ENCODE measurements at regions not wholly inside any gene's neighbourhood (a gene's known extent, or its start where the extent isn't known, plus 50 kb on each side); places are given as distances from the start of the nearest gene placed in this dataset.
"Not testable (repeated sequence)": the region's sequence is repeated elsewhere in the genome, so short reads cannot be mapped to it uniquely, and the experiment has no call there.

- no peak for DNase-seq
Measured at GRCh38 chr10:53521046-53521445, 748.5 kb upstream of the MBL2 start.

GRCh38 chr10:53508197-53508596, 735.6 kb upstream of the MBL2 start:
- no peak for DNase-seq

DNA sequence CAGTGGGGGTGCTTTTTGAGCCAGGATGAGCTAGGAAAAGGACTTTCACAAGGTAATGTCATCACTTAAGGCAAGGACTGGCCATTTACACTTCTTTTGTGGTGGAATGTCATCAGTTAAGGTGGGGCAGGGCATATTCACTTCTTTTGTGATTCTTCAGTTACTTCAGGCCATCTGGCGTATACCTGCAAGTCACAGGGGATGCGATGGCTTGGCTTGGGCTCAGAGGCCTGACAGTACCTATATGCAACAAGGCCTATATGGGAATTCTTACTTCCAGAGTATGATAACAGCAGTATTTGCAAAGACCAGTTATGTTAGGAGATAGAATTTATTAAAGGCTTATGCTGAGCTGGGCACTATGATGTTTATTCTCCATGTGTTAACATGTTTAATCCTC, 731.9 kb upstream of the MBL2 start:
- DNase-seq: not testable (repeated sequence)

GRCh38 chr10:53491774-53492173, 719.2 kb upstream of the MBL2 start:
- peak; percentile 2 for DNase-seq

DNA sequence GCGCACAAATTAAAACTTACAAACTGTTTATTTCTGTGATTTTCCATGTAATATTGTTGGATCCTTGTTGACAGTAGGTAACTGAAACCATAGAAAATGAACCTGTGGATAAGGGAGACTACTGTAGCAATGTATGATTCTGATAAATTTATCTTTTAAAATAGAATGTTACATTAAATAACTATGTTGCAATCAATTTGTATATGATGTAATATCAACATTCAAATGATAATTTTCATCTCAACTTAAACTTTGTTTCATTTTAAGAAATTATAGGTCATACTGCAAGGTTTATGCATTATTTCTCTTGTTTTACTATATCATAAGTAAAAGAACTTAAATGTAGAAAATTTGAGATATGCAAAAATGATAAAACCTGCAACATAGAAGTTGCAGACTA, 718.0 kb upstream of the MBL2 start:
- no peak for DNase-seq

GRCh38 chr10:53489335-53490182, 717.0 kb upstream of the MBL2 start:
- no peak for DNase-seq

DNA sequence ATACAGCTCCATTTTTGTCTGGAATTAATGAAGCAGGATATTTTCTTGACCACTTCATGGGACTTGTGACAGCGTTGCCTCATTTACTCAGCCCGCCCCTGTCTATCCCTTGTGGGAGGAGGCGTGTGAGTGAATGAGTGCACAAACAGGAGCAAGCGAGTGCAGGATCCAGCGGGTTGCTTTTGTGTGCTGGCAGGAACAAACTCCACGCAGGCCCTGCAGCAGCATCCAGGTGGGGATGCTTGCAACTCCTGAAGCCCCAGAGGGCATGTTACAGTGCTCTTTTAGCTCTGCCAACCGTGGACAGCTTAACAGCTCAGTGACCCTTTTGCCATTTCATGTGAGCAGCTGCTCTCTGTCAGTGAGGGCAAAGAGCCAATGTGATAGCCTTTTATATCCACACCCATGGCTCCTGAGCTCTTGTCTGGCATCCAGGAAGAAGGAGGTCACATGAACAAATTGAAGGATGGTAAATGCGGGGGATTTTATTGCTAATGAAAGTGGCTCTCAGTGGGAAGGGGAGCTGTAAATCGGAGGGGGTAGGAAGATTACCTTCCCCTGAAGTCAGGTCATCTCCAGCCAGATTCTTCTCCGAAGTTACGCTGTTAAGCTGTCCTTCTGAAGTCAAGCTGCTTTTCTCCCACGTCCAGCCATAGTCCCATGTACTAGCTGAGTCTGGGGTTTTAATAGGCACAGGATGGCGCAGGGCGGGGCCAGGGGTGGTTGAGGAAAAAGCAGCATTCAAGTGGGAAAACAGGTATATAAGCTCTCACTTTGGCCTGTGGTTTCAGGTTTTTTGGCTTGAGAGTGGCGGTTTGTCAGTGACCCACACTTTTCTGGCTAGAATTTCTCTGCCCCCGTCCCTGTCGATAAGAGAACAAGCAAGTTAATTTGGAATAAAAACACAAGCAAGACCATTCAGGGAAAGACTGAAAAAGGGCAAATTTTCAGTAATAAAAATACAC, 714.7 kb upstream of the MBL2 start:
- DNase-seq: no peak

- DNase-seq: not testable (repeated sequence)
Measured at GRCh38 chr10:53485422-53485821, 712.8 kb upstream of the MBL2 start.

- no peak for DNase-seq
Measured at GRCh38 chr10:53479365-53479764, 706.8 kb upstream of the MBL2 start.

DNA sequence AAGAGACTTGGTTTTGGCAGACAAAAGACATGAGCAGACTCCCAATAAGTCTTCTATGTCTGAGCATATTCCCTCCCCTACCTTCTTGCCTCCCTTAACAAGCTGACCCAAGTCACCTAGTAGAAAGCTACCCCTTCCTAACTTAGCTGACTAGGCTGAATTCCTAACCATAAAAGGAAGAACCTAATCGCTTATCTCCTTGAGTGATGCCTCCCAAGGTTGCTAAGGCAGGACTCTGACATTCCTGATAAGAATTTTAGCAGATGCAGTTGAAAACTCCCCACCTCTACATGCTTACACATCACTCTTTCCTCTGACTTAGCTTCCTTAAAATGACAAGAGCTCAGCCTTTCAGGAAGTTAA, 704.7 kb upstream of the MBL2 start:
- DNase-seq: no peak

DNA sequence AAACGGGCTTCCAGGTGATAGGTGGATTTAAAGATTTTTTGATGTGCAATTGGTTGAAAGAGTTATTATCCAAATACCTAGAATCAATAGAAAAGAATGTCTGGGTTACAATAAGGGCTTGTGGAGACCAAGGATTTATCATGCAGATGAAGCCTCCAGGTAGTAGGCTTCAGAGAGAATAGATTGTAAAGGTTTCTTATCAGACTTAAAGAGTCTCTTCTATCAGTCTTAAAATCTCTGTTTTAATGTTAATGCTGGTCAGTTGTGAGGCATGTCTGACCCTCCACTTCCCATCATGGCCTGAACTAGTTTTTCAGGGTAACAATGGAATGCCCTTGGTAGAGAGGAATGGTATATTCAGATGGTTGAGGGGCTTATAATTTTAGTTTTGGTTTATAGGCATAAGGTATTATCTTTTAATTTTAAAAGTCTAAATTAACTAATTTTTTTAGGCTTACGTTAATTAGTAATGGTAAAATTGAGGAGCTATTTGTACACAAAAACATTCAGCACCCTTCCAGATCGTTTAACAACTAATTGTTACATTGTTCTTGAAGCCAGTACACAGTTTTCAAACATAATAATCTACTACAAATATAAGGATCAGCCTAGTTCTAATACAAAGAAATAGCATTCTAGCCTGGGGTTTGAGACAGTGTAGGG, 704.2 kb upstream of the MBL2 start:
- no peak for DNase-seq

- DNase-seq: peak; percentile 1
Measured at GRCh38 chr10:53469383-53469782, 696.8 kb upstream of the MBL2 start.

DNA sequence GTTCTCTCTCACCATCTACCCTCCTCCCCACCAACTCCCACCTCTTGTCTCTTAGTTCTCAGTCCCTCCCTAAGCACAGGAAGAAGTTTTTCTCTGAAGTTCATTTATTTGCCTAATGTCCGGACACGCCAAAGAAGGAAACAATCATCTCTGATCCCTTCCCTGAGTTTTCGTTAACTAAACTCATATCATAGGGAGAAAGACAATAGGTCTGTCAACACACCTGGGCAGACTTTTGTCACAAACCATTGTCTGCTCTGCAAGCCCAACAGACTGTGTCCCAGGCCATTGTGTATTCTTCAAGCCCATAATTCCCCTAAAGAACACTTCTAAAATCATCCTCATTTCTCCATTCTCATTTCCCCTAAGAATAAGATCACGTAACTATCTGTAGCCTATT, 691.0 kb upstream of the MBL2 start:
- peak; percentile 52 for DNase-seq

DNA sequence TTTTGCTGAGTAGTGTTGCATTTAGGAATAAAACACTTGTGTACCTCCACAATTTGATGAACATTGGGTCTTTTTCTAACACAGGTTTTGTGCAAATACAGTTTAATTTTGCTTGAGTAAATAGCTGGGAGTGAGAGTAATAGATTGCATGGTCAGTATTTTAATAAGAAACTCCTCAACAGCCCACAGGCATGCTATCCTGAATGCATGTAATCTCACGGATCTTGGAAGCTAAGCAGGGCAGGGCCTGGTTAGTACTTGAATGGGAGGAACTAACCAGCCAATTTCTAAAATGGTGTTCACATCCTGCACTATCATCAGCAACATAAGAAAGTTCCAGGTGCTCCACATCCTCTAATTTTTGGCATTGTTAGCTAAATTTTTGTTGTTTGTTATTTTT, 685.4 kb upstream of the MBL2 start:
- DNase-seq: no peak

GRCh38 chr10:53453196-53453595, 680.6 kb upstream of the MBL2 start:
- no peak for DNase-seq

DNA sequence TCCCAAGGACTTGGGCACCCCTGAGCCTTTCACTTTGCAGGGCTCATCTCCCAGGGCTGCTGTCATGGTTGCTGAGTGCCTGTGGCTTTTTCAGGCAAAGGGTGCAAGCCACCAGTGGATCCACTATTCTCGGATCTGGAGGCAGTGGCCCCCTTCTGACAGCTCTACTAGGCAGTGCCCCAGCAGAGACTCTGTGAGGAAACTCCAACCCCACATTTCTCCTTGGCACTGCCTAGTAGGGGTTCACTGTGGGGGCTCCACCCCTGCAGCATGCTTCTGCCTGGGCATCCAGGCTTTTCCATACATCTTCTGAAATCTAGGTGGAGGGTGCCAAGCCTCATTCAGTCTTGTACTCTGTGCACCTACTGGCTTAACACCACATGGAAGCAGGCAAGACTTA, 675.0 kb upstream of the MBL2 start:
- DNase-seq: no peak

- DNase-seq: no peak
Measured at GRCh38 chr10:53441843-53442242, 669.3 kb upstream of the MBL2 start.

DNA sequence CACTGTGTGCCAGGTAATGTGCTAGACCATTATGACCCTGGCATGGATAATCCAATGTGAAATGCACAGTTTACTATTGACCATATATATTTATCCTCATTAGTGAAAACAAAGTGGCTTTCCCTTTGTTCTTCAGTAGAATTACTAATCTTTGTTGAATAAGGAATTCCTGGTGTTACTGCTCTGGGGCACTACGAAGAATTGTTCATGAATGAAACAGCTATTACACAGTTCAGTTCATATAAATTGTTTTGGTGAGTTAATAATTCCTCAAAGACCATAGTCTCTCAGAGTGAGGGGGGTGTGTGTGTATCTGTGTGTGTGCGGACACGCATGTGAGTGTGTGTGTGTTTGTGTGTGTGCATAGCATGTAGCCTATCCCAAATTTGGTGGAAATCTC, 668.0 kb upstream of the MBL2 start:
- no peak for DNase-seq

DNA sequence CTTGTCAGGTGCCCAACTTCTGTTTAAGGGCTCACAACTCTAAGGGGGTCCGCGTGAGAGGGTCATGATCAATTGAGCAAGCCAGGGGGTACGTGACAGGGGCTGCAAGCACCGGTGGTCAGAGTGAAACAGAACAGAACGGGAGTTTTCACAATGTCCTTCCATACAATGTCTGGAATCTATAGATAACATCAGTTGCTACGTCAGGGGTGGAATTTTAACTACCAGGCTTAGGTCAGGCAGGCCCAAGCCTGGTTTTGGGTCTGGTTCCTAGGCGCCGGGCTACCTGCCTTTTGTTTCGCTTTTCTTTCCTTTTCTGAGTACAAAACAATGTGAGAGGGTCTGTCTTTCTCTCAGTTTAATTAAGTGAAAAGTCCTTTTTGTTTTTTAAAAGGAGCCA, 666.5 kb upstream of the MBL2 start:
- DNase-seq: not testable (repeated sequence)

DNA sequence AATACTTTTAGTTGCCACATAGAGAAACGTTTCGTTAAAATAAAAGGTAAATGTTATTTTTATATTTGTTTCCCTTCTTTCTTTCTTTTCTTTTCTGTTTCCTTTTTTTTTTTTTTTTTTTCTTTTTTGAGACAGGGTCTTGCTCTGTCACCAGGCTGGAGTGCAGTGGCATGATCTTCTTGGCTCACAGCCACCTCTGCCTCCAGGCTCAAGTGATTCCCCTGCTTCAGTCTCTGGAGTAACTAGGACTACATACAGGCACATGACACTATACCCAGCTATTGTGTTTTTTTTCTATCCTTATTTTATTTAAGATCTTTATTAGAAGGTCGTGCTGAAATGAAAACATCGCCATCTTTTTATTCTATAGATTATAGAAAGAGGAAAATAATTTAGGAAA, 661.8 kb upstream of the MBL2 start:
- no peak for DNase-seq

- DNase-seq: no peak
Measured at GRCh38 chr10:53432035-53432434, 659.5 kb upstream of the MBL2 start.

DNA sequence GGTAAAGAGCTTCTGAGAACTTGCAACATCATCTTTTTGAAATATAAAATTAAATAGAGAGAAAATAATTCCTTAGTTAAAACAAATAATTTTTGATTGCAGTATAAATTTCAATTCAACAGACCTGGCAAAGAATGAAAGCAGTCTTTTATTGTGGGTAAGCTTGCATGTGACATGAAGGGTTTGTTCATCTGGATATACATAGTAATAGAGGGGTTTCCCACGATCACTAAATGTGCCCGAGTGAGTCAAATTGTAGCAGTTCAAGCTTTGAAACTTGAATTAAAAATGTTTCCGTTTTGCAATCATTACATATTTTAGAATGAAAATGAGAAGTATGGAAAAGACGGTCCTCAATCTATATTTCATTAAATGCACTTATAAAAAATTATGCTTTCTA, 658.4 kb upstream of the MBL2 start:
- no peak for DNase-seq

DNA sequence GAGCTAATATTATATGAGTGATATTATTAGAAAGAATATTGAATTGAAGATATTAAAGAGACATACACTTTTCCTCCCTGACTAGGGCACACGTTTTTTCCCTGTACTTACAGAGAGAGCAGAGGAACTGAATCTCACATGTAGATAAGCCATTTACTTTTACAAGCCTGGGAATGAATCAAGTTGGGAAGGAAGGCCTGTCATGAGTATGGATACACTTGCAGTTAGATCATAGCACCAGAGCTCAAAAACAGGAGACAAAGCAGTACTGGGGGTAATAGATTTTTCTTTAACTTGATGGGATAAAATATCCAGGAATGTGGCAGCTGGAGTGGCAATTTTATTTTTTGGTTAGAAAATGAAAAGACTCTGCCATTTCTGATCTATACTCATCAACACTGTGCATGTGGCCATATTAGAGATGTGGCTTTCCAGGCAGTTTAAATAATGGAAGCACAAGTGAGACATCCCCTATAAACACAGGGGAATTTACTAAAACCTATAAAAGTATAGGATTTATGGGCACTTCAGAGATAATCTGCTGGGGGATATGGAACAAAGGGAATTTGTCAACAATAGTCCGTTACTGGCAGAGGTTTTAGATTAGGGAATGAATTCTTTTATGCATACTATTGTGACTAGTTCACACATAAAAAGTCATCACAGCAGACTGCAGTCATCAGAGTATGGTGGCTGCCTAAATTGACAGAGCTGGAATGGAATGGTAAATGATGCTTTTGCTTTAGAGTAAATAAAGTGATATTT, 657.7 kb upstream of the MBL2 start:
- peak; percentile 34 for DNase-seq
